GM23338 (cell line): ENCODE measurements at regions not wholly inside any gene's neighbourhood (a gene's known extent, or its start where the extent isn't known, plus 50 kb on each side); places are given as distances from the start of the nearest gene placed in this dataset.

Source experiments
- CREB1 ChIP-seq: fragments of 250-450 bp; sonication (Bioruptor Pico); IDR thresholded peaks from 2 replicates; pipeline ENCODE4 v1.5.0; 2020; ENCODE audit warnings: low read depth, mild to moderate bottlenecking, moderate library complexity
- CTCF ChIP-seq, 2 experiments: fragments of 200-600 bp in 1 of 2; sonication (generic) in 1 of 2; conservative IDR thresholded peaks; 2 replicates each; pipeline versions ENCODE4 v1.5.1 to v1.6.1; 2016 to 2017; ENCODE audit warnings: antibody characterized with exemption in 2 of 2, low read depth in 2 of 2, mild to moderate bottlenecking in 2 of 2, moderate library complexity in 1 of 2
- ETS1 ChIP-seq: IDR thresholded peaks from 2 replicates; pipeline ENCODE4 v1.6.1; 2016; ENCODE audit warnings: antibody characterized with exemption
- EZH2 ChIP-seq: fragments of 200-600 bp; sonication (generic); IDR thresholded peaks from one replicate; pipeline ENCODE4 v1.8.0; 2017; ENCODE audit warnings: antibody characterized with exemption, mild to moderate bottlenecking, low read depth; ENCODE audit not compliant: unreplicated experiment
- NANOG ChIP-seq: IDR thresholded peaks from 2 replicates; pipeline ENCODE4 v1.6.1; 2016; ENCODE audit warnings: antibody characterized with exemption, borderline replicate concordance
- POLR2AphosphoS5 ChIP-seq: IDR thresholded peaks from 2 replicates; pipeline ENCODE4 v1.6.1; 2016; ENCODE audit warnings: antibody characterized with exemption, low read depth
- REST ChIP-seq: IDR thresholded peaks from one replicate; pipeline ENCODE4 v1.6.1; 2018; ENCODE audit warnings: antibody characterized with exemption; ENCODE audit not compliant: unreplicated experiment
- ZNF114 ChIP-seq: fragments of 250-450 bp; sonication (Bioruptor Pico); IDR thresholded peaks from 2 replicates; pipeline ENCODE4 v1.5.0; 2020; ENCODE audit warnings: mild to moderate bottlenecking, moderate library complexity
- ZNF331 ChIP-seq: fragments of 250-450 bp; sonication (Bioruptor Pico); IDR thresholded peaks from 2 replicates; pipeline ENCODE4 v1.5.0; 2020; ENCODE audit warnings: low read depth, mild to moderate bottlenecking, moderate library complexity
- ZNF462 ChIP-seq: fragments of 250-450 bp; sonication (Bioruptor Pico); IDR thresholded peaks from 2 replicates; pipeline ENCODE4 v1.5.0; 2020; ENCODE audit warnings: mild to moderate bottlenecking, moderate library complexity

- TF ChIP-seq ZNF462 (CRISPR knock-in tag): no peak
- TF ChIP-seq ETS1: no peak
- TF ChIP-seq ZNF331 (CRISPR knock-in tag): no peak
- no peak for TF ChIP-seq ZNF114 (CRISPR knock-in tag)
- no peak for TF ChIP-seq POLR2AphosphoS5
- TF ChIP-seq CTCF (conservative IDR thresholded peaks at IDR 0.05; ENCODE audit: low read depth in 2 of 2): no peak
- TF ChIP-seq REST: no peak
- no peak for TF ChIP-seq EZH2
- TF ChIP-seq CREB1 (CRISPR knock-in tag): no peak
- TF ChIP-seq NANOG: no peak
Measured at GRCh38 chr3:109607897-109608296, 270.6 kb upstream of the DPPA4 start (continued).
